Endothelial cell of hepatic sinusoid (primary cell): ENCODE measurements at regions not wholly inside any gene's neighbourhood (a gene's known extent, or its start where the extent isn't known, plus 50 kb on each side); places are given as distances from the start of the nearest gene placed in this dataset.

Experiments
- in situ Hi-C: cut with HindIII; loops from 2 replicates; pipeline ENCODE4 v1.10.0; 2017; ENCODE audit warnings: low sequenced_read_pairs

DNA sequence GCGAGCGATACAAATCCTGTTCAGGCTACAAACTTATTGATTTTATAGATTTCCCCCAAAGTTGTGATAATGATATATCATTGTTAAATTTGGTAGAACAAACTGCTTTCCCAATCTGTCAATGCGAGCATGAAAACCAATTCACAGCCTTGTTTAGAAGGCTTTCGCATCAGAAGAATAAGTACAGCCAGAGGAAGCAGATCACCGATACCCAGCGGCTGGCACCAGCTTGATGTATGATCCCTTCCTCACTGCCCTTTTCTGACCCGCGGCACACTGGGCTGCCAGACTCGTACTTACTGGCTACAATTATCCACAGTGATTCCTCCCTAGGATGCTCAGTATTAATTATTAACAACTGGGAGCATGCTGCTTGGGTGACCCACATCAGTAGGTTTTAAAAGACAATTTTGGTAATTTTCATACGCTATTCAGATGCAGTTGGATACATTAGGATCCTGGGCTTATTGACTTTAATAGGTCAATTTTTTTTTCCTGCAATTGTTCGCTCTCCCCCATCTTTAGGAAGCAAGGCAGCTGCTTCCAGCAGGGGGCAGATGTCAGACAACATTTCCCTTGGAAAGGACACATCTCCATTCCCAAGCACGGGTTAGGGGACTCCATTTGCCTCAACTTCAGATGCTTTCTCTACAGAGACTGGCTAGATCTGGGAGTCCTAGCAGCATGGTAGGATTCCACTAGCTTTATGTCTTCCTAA is 582.7 kb upstream of the PSMD7 start:
- in situ Hi-C loops: no loop called here

DNA sequence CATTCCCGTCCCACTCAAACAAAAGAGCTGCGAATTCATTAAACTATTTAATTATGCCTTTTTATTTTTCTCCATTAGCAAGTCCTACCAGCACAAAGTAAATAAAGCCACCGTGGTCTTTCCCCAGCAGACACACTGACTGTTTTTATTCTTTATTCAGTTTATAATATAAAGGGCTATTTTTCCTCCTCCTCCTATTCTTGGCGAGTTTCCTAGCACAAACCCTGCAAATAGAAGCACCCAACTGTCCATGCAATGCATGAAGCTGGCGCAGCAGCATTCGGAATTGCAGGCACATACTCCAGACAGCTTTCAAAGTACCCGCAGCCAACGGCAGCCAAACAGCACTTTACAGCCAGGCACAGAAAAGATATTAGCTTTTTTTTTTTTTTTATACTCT is 583.4 kb upstream of the PSMD7 start:
- in situ Hi-C loops: no loop called here

DNA sequence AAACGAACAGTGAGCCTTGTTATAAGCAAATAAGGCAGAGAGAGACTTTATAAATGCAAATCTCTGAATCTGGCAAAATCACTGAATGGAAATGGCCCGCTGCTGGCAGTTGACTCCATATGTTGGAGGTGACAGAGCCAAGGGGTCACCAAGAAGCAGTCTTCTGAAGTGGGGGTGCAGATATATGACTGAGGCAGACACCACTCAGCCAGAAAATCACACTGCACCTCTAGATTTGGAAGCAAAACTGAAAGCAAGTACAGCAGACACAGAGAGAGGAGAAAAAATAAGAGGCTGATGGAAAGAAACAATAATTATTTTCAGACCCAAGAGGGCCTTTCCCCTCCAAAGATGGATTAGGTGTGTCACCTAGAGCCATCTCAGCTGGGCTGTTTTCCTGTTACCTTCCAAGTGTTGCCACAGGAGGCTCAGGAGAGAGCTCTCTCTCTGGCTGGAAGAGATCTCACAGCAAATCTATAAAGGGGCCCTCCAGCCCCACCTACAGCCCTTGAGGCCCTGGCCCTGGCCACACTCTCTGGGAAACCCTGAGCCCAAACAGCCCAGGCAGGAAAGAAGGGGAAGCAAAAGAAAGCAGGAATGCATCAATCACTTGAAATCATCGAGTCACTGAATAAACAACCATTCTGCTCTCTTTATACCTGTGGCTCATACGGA is 585.1 kb upstream of the PSMD7 start:
- in situ Hi-C loops: no loop called here

DNA sequence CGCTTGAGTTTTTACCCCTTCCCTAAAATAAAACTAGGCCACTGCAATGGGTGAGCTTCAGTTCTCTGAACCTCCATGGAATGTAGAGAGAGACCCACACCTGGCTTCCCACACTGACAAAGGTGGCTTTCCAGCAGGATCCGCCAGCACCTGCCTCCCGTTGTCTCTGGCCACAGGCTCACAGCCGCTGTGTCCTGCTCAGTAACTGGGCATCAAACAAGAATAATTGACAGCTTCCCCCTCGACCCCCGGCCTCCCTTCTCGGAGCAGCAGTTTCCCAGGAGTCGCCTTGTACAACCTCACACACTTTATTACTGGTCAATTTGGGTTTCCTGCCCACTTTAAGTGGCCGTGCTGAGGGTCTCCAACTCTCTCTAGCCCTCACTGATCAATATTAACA is 586.1 kb upstream of the PSMD7 start:
- in situ Hi-C loops: no loop called here

DNA sequence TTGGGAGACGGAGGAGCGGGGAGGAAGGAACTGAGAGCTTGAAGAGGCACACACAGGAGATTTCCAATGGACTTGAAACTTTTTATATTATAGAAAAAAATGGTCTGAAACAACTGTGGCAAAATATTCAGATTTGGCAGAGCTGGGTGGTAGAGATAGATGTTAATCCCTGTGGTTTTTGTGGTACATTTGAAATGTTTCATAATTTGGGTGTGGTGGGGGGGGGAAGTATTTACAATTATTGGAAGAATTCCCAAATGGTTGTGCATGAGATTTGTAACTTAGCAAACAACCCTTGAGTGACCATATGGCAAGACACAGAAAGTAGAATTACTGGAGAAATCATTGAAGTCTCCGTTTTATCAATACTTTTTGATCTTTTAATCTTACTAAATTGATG is 588.8 kb upstream of the PSMD7 start:
- in situ Hi-C loops: no loop called here

DNA sequence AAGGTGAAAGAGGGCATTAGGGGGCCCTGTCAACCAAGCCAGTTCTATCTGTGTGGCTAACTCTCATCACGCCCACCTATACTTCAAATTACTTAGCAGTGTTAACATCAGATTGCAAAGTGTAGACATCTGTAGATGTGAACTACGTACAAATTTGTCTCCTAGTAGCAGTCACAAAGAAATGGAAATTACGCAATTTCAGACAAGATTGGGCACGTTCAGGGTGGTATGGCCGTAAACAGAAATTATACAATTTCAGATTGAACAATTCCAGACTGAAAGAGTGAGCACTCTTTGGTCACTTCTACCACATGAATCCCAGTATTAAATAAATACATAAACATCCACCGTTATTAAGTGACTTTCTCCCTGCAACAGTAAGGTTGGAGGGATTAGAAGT is 592.7 kb upstream of the PSMD7 start:
- in situ Hi-C loops: no loop called here

DNA sequence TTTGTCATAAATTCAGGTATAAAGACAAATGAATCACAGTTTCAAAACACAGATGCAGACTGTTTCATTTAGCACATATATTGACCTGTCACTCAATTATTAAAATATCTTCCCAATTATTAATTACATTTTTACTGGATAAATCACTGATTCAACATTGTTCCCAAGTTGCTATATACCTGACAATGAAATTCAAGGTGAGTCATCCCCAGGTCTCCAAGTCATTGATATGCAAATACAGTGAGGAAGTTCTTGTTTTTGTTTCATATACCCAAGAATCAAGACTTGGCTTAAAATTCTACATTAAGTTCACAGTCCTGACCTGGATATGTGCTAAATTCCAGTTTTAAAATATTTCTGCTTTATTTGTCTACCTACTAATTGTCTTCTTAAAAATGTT is 599.3 kb upstream of the PSMD7 start:
- in situ Hi-C loops: no loop called here

DNA sequence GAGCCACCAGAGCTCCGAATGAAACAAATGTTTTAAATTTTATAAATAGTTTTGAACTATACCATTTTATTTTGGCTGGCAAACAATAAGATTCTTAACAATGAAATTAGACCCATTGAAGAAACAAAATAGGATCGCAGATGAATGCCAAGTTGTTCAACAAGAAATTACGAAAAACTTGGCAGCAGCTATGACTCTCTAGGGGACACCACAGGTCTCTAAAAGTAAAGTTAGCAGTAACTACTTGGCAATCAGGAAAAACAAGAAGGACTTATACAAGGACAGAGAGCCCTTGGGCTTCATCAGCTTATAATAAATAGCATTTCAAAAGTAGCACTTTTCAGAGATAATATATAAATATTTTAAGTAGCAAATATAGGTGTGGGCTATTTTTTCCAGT is 603.8 kb upstream of the PSMD7 start:
- in situ Hi-C loops: no loop called here

DNA sequence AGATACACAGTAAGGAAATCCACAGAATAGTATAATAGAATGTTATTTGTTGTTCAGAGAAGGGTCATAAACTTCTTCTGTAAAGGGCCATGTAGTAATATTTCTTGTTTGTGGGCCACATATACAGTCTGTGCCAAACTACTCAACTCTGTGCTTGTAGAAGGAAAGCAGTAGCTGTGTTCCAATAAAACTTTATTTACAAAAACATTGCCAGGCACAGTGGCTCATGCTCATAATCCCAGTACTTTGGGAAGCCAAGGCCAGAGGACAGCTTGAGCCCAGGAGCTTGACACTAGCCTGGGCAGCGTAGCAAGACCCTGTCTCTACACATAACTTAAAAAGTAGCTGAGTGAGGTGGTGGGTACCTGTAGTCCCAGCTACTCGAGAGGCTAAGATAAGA is 612.8 kb upstream of the PSMD7 start:
- in situ Hi-C loops: no loop called here

DNA sequence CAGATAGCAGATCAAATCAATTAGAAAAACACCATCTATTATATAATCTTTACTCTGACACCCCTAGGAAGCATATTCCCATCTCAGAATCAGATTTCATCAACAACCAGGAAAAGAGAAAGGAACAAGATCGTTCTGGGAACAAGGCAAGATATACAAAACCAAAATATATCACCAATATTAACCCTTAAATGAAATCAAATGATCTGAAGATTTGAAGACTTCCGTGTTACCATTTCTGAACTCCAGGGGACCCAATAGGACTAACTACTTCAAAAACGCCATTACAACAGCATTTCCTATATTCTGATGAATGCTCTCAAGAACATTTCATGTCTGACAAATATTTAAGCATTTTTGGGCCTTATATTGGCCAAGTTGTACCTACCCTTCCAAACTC is 624.2 kb upstream of the ZFHX3 start:
- in situ Hi-C loops: no loop called here

DNA sequence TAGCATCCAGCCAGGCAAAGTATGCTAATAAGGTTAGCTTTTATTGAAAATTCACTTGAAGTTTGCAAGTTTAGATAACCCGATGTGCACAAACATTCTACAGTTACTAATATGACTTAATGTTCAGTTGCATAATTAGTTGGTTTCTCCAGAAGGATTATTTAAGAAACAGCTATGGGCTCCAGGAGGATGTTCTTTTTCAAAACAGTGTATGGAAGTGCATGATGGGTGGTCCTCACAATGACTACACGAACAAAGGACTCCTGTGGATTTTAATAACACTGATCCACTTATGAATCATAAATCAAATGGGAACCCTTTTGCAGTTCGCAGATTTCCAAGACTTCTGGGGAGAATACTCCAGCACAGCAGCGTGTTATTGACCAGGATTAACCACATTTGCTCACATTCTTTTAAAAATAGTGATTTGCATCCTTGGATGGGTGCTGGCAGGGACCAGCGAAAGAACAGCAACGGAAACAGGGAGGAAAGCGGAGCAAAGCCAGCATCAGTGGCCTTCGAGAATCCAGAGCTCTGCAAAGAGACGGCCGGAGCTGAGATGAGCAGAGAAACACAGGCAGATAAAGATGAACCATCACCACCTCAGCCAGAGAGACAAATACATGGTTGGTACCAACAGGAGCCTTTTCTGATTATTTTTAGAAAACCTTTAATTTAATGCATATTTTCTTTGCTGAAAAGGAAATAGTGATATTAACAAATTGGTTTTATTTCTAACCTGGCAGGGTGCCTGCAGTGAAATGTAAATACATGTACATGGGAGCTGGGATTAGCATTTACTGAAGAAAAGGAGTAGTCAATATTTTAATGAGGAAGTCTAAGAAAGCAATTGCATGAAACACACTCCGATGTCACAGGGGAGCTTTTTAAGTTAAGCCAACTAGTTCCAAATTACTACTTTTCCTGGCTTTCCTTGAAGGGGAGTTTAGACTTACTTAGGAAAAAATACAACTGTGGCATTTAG is 623.2 kb upstream of the ZFHX3 start:
- in situ Hi-C loops: no loop called here

DNA sequence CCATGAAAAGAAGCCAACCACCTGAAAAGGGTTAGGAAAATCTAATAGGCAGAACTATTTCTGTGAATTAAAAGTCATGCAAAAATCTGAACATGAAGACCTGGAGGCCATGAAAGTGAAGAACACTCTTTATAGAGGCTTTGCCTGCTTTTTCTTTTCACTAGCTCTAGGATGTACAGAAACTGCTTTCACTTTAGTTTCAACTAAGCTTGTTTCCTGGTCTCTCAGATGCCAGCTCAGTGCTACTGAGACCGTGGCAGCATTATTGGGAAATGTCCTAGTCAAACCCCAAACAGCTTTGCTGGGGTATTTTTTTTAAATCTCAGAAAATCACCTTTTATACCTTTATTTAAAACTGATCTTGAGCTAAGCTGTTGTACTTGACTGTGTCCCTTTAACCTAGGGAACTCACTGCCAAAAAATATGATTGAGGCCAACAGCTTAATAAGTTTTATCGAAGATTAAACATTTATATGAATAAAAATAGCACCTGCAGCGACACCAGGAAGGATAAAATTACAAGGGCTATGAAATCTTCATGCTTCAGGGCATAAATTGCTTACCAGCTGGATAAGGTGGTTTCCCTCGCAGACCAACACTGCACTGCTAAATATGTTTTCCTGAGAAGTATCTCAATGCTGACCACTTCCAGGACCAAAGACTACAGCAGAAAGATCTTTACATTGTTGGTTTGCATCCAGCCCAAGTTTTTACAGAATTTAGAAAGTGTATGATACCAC is 621.8 kb upstream of the ZFHX3 start:
- in situ Hi-C loops: loop anchor here (5.0 kb wide), 1 partner anchor 52 kb away; no protein-coding TSS in a partner anchor

DNA sequence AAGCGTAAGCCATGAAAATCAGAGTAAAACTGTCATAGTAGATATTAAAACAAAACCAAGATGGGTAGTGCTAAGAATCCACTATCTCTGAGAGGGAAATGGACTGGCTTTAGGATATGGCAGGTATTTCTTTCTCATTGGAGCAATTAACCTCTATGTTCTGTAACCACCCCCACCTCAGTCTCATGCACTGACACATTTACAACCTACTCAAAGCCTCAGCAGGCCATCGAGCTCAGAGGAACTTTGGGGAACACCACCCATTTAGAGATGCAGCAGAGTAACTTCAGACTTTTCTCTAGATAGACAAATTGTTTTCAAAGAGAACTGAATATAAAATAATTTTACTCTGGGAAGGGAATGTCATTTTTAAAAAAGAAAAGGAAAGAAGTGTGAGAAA is 615.8 kb upstream of the ZFHX3 start:
- in situ Hi-C loops: no loop called here

DNA sequence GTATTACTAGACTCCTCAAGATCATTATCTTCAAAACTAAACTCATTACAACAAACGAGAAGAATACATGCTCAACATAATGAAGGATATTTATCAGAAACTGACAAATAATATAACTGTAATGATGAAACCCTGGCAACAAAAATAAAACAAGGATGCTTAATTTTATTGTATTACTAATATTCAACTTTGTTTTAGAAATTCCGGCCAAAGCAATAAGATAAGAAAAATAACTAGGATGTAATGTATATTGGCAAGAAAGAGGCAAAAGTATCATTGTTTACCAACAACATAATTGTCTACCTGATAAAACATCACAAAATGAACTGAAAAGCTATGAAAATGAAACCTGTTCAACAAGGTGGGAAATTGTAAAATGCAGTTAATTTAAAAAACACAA is 588.3 kb upstream of the ZFHX3 start:
- in situ Hi-C loops: loop anchor here (5.0 kb wide), 1 partner anchor 79 kb away; no protein-coding TSS in a partner anchor

DNA sequence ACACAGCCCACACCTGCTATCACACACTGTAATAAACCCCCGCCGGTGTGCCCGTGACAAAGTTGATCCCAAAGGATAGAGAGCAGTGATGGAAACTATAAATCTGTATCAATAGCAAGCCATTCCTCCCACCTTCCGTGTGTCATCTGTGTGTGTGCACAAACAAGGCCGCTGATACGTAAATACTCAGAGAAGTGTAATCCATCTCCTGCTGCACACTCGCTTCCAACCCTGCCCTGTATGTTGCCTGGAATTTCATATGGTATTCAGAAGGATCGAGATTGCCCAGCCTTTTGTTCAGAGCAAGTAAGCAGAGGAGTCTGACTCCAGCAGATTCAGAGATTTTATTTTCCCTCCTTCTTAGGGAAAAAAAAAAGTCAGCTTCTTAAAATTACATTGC is 581.1 kb upstream of the ZFHX3 start:
- in situ Hi-C loops: no loop called here

DNA sequence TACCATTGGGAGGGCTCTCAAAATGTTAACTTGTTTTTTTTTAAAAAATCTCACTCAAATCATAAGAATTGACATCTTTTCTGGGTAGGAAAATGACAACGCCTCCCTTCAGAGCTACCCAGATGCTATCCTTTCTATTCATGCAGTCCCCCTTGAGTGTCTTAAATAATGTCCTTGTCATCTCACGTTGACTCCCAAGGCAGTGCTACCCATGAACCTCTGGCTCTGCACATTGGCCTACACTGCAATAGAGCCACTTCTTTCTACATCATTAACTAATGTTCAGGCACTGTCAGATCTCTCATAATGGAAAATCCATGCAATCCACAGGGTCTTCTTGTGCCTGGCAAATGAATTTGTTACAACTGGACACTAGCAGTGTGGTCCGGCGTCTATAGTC is 569.8 kb upstream of the ZFHX3 start:
- in situ Hi-C loops: loop anchor here (5.0 kb wide), 1 partner anchor 50 kb away; no protein-coding TSS in a partner anchor

DNA sequence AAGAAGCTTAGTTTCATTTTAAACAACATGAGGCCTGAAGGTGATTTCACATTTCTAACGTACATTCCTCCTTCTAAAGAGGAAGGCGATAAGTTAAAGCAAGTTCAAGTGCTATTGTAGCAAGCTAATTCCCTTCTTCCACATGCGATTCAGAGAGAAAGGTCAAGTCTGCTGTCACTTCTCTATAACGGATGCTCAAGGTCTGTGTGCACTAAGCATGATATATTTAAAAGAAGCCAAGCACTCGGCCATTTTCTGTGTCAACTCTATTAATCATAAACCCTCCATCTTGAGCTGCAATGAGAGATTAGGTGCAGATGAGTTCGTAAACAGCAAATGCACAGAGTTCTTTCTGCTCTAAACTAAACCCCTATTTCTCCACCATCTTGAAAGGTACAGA is 568.8 kb upstream of the ZFHX3 start:
- in situ Hi-C loops: loop anchor here (5.0 kb wide), 1 partner anchor 51 kb away; no protein-coding TSS in a partner anchor

DNA sequence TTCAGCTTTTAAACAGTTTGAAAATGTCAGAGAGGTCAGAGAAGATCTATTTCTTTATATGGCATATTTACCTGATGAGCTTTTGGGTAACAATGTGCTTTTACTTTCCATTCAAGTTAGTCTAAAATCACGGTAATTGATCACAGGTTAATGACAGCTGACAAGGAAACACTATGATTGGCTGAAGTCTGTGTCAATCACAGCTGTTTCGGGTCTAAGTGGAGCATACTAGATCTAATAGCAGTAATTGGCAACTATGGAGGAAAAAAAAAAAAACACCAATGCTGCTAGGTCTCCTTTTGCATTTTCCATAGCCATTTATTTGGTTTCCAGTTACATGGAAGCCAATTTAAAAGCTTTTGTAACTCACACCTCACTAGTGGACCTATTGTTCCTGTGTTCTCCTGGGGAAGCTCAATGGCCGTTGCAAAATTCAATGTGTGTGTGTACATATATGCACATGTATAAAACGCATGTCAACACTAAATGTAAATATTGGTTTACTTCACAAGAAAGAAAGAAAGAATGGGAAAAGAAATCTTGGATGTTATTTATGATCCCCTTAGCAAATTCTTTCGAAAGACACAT is 568.3 kb upstream of the ZFHX3 start:
- in situ Hi-C loops: loop anchor here (5.0 kb wide), 1 partner anchor 51 kb away; no protein-coding TSS in a partner anchor

DNA sequence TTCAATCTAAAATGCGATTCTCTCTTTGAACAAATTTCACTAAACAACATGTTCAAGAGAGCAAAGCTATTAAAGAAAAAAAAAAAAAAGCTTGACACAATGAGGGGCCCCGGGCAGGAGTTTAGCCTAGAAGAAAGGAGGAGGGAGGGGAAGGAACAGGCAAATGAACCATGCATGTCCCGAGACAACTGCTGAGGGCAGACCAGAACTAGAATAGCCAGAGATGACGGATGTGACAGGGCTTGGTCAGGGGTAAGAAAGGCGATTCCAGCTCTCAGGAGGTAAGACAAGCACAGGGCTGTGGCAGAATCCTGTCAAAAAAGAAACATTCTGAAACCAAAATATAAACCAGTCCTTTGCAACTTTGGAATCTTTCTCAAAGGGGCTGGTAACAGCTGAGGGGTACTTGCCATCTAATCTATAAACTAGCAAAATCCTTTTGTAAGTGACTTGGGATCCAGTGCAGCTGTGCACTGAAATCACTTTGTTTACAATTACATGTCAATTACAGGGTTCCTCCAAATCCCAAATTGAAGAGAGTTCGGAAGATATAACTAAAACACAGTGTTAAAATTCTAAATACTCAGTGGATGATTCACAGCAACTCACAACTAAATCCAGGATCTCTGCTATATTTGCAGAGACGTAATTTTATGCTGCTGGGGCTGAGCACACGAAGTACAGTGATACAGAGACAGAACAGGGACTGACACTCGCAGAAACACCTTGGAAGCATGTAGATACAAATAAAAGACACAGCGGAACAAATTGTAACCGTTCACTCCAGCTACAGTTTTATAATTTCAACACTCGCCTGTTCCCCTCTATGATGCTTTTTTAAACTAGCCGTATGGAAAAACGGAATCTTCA is 567.4 kb upstream of the ZFHX3 start:
- in situ Hi-C loops: loop anchor here (5.0 kb wide), 1 partner anchor 52 kb away; no protein-coding TSS in a partner anchor
